Muscle layer of colon (tissue), 2 donors: ENCODE measurements at regions not wholly inside any gene's neighbourhood (a gene's known extent, or its start where the extent isn't known, plus 50 kb on each side); places are given as distances from the start of the nearest gene placed in this dataset.

ENCODE experiments used
- H3K27ac ChIP-seq: one replicate; pipeline ENCODE4 v1.7.0; 2013; ENCODE audit warnings: low read depth, mild to moderate bottlenecking, low read length, moderate library complexity
- H3K27me3 ChIP-seq, 2 donors: one replicate each; pipeline ENCODE4 v1.7.0; 2013; ENCODE audit warnings: low read length in 2 of 2, mild to moderate bottlenecking in 2 of 2; ENCODE audit not compliant: insufficient read depth in 2 of 2, control insufficient read depth in 1 of 2
- H3K36me3 ChIP-seq: one replicate; pipeline ENCODE4 v1.7.0; 2013; ENCODE audit warnings: mild to moderate bottlenecking, low read length; ENCODE audit not compliant: insufficient read depth
- H3K4me1 ChIP-seq: one replicate; pipeline ENCODE4 v1.7.0; 2013; ENCODE audit warnings: mild to moderate bottlenecking, low read length; ENCODE audit not compliant: insufficient read depth
- H3K4me3 ChIP-seq, 2 donors: one replicate each; pipeline ENCODE4 v1.7.0; 2013; ENCODE audit warnings: low read length in 2 of 2, low read depth in 1 of 2, mild to moderate bottlenecking in 1 of 2, moderate library complexity in 1 of 2
- H3K9ac ChIP-seq: one replicate; pipeline ENCODE4 v1.7.0; 2013; ENCODE audit warnings: low read length
- H3K9me3 ChIP-seq: one replicate; pipeline ENCODE4 v1.7.0; 2013; ENCODE audit warnings: mild to moderate bottlenecking, low read length
- donor health status: abdominal sarcoma.
- donor health status: Adenocarcinoma of cecum.

DNA sequence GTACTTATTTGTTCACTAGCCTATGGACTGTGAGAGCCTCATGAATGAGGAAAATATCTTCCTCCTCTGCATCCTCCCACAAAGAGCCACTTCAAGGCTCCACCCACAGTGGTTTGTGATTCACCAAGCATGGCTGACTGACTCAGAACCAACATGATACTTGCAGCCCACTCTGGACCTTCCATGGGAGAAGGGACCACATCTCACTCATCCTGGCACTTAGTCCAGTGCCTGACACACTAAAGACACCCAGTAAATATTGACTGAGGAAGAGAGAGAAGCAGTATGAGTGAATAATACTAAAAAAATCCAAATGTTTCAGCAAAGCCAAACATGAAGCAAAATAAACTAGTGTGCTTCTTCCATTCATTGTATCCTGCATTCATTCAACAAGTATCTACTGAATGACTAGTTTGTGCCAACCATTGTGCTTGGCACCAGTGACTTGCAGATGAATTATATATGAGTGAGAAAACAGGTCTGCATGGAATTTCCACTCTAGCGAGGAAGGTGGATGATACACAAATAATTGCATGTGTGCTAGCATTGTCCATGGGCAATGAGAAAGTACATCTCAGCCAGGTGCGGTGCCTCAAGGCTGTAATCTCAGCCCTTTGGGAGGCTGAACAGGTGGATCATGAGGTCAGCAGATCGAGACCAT is 54.9 kb upstream of the BLID start:
- H3K9ac ChIP-seq = no peak overlapping the region
- peaks cover 6% of the 10 kb centered on the region for H3K4me1 ChIP-seq
- H3K27me3 ChIP-seq = no peaks in the 10 kb centered on the region
- H3K36me3 ChIP-seq = no peaks in the 10 kb centered on the region
- H3K4me3 ChIP-seq = no peak overlapping the region
- no peak overlapping the region for H3K27ac ChIP-seq
- no peaks in the 10 kb centered on the region for H3K9me3 ChIP-seq

DNA sequence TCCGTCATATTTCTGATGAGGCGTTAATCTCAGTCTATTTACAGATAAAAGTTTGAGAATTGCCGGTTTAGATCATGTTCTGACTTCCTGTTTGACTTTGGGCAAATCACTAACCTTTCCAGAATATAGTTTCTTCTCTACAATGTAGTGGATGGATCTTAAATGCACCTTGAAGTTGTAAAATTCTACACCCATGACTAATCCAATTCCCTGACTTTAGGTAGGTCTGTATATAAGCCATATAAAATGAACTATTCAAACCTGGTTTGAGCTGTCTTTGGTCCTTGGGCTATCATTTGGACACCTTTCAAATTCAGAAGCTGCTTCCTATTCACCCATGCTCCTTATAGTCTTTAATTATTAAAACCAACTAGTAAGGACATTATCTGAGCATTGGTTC is 52.2 kb upstream of the BLID start:
- Histone ChIP-seq H3K9ac (no peak overlapping the region), H3K9me3 (no peaks in the 10 kb centered on the region), H3K4me1 (peaks cover 16% of the 10 kb centered on the region), H3K27ac (no peak overlapping the region), H3K4me3 (no peak overlapping the region), H3K36me3 (no peaks in the 10 kb centered on the region), H3K27me3 (no peaks in the 10 kb centered on the region)

DNA sequence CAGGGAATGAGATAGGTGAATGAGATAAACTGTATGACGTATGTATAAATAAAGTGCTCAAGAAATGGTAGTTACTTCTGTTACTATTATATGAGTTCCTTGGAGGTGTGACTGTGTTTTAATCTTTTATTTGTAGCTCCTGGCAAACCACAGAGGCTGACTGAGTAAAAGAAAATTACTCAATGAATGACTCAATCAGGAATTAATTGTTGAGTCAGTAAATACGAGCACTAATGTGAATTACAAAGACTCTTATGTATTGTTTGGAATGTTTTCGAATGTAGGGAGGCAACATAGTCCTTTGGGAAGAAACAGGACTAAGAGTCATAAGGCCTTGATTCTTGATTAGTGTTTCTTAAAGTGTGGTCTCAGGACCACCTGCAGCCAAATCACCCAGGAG is 51.1 kb upstream of the BLID start:
- H3K9me3 ChIP-seq = no peaks in the 10 kb centered on the region
- H3K4me1 ChIP-seq = peaks cover 20% of the 10 kb centered on the region
- H3K27ac ChIP-seq = no peak overlapping the region
- H3K27me3 ChIP-seq = no peaks in the 10 kb centered on the region
- H3K36me3 ChIP-seq = no peaks in the 10 kb centered on the region
- no peak overlapping the region for H3K9ac ChIP-seq
- H3K4me3 ChIP-seq = no peak overlapping the region

DNA sequence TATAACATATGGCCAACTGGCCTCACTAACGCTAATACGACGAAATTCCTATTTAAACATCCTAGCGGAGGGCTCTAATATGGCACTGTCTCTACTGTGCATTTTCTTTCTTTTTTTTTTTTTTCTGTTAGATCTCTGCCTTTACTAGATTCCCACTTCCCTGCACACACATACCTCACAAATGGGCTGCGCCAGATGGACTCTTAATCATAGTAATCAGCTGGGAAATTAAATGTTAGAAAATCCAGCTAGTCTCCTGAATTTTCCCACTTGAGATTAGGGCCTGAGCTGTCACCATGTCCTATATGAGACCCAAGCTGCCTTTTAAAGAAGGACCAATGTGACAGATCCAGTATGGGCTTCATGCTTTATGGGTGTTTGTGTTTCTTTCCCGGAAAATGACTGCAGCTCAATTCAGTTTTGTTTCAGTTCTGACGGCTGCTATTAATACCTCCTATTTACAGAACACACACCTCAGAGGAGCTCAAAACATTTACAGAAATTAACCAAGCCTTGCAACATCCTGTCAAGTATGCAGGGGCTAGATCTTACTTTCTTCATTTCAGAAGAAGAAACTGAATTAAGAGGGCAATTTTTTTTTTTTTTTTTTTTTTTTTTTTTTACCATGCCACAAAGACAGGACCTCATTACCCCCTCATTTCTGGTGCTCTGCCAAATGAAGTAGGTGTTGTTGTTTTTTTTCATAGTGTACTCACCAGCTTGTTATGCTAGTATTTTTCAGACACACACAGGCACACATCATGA is 49.8 kb upstream of the BLID start:
- Histone ChIP-seq H3K4me3 (no peak overlapping the region), H3K27ac (no peak overlapping the region), H3K36me3 (no peaks in the 10 kb centered on the region), H3K4me1 (peaks cover 23% of the 10 kb centered on the region), H3K9ac (no peak overlapping the region), H3K27me3 (no peaks in the 10 kb centered on the region), H3K9me3 (no peaks in the 10 kb centered on the region)
